ENCODE measurements at regions not wholly inside any gene's neighbourhood (a gene's known extent, or its start where the extent isn't known, plus 50 kb on each side); places are given as distances from the start of the nearest gene placed in this dataset.

DNA sequence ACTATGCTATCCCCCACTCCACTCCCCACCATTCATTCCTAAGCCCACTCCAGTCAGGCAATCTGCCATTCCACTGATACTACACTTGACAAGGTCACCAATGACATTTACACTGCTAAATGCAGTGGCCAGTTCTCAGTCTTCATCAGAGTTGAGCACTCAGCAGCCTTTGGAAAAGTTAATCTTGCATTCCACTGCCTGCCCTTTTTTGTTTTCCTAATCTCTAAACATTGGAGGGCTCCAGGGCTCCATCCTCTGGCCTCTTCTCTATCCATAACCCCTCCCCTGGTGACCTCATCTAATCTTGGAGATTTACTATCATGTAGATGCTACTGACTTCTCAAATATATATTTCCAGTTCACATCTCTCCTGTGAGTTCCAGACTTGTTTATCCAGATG, 70.9 kb upstream of the S1PR1 start:
- no peak overlapping the region for H3K4me3 ChIP-seq (ENCODE audit: low read depth, low read length)
- TF ChIP-seq, protein P1, sequence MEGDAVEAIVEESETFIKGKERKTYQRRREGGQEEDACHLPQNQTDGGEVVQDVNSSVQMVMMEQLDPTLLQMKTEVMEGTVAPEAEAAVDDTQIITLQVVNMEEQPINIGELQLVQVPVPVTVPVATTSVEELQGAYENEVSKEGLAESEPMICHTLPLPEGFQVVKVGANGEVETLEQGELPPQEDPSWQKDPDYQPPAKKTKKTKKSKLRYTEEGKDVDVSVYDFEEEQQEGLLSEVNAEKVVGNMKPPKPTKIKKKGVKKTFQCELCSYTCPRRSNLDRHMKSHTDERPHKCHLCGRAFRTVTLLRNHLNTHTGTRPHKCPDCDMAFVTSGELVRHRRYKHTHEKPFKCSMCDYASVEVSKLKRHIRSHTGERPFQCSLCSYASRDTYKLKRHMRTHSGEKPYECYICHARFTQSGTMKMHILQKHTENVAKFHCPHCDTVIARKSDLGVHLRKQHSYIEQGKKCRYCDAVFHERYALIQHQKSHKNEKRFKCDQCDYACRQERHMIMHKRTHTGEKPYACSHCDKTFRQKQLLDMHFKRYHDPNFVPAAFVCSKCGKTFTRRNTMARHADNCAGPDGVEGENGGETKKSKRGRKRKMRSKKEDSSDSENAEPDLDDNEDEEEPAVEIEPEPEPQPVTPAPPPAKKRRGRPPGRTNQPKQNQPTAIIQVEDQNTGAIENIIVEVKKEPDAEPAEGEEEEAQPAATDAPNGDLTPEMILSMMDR (IDR thresholded peaks at IDR 0.05; ENCODE audit: low read depth, low read length, missing control alignments), result no peak
- no peak for DNase-seq (ENCODE audit: low read depth)

DNA sequence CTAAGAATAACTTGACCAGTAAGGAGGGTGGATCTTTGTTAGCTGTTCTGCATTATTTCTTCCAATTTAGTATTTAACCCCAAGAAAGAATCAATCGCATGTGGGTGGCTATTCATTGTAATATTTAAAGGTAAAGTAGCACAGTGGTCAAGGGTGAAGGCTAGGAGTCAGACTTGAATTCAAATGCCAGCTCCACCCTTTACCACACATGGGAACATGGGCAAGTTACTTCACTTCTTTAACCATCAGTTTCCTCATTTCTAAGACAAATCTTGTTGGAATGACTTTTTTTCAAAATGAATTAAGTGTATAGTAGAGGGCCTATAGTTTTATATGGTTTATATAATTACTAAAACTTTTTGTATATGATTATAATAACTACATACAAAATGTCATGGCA, 71.3 kb upstream of the S1PR1 start:
- H3K4me3 ChIP-seq (ENCODE audit: low read depth, low read length), result no peak overlapping the region
- DNase-seq (ENCODE audit: low read depth), result no peak
- TF ChIP-seq, protein P1 (IDR thresholded peaks at IDR 0.05; ENCODE audit: low read depth, low read length, missing control alignments), result no peak

DNA sequence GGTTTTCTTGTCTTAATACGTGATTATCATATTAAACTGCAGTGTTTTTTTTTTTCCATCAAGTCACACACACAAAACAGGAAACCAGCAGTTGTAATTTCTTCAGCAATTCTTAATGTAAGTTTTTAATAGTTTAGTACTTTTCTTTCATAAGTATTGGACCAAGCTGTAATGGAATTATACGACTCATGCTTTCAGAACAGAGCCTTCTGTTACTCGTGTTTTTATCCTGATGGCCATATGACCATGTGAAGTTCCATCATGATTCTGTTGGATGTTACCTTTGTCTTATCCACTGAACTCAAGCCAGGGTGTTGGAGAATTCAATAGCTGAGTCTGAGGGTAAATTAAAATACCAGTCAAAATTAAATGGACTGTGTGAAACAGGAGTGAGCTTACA, 72.0 kb upstream of the S1PR1 start:
- DNase-seq (ENCODE audit: low read depth), result no peak
- TF ChIP-seq, protein P1 (IDR thresholded peaks at IDR 0.05; ENCODE audit: low read depth, low read length, missing control alignments), result no peak

DNA sequence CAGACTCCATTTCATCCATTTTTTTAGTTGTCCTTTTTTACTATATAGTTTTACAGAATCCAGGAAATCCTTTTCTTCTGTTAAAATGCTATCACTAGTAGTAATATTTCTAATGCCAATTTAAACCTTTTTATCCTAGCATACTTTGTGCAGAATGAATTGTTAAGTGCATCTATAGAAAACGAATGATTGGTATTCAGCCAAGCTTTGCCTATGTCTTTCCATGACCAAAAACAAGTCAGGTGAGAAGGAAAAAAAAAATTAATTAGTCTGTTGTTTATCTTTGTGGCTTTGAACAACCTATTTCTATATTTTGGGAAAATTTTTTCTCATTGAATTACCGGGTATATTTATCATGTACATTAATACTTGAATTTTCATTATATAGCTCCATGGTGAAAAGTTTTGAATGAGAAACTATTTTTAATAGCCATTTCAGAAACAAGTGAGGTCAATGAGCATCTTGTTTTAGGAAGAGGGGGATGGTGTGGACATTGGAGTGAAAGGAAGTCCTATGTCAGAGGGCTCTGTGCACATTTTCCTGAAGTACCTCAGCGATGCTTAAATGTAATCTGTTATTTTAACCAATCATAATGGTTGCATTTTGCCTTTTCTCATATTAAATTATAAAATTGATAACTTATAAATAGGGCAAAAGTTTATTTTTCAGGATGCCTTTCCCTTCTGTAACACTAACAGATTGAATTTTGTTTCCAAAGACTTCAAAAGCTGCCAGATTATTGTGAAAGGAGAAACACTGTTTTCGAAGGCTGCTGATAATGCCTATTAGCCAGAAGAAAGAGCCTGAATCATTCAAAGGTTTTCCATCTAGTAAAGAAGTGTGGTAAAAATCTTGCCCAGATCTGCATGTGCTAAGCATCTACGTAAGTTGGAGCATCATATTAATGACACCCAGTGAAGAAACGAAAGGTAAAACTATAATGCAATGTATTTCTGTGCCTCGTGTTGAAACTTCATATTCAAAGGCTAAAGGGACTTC, 73.8 kb upstream of the S1PR1 start:
- H3K4me3 ChIP-seq (ENCODE audit: low read depth, low read length), result no peak overlapping the region
- TF ChIP-seq, protein P1 (IDR thresholded peaks at IDR 0.05; ENCODE audit: low read depth, low read length, missing control alignments), result no peak
- no peak for DNase-seq (ENCODE audit: low read depth)

More for the DNA sequence above, 72.0 kb upstream of the S1PR1 start:
- no peak overlapping the region for H3K4me3 ChIP-seq (ENCODE audit: low read depth, low read length)

DNA sequence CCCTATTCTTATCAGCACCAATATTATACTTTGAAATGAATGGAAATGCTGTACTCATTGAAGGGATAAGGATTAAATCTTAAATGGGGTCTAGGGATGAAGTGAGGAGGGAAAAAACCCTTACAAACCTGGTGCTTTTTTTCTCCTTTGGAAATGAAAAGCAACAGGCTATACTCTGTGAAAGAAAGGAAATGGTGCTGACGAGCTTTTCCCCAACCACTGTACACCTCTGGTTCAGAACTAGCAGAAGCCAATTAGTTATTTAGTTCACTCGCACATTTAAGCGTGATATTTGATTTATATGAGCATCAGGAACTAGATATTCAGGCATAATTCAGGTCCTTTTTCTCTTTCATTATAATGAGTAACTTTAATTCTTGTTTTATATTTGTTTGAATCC, 74.5 kb upstream of the S1PR1 start:
- no peak for DNase-seq (ENCODE audit: low read depth)
- TF ChIP-seq, protein P1 (IDR thresholded peaks at IDR 0.05; ENCODE audit: low read depth, low read length, missing control alignments), result no peak
- no peak overlapping the region for H3K4me3 ChIP-seq (ENCODE audit: low read depth, low read length)

DNA sequence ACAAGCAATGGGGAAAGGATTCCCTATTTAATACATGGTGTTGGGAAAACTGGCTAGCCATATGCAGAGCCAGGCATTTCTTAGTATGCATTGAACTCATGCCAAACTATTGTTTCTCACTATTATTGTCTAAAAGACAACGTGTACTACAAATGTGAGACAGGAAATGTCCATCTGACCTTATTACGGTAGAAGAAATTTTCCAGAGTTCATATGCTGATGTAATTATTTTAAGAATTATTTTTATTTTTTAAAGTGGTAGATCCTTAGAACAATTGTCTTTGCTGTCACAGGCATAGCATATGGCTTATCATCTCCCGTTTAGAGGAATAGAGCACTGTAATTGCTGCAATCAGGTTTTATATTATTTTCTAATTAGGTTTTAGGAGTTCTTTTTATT, 75.2 kb upstream of the S1PR1 start:
- no peak for DNase-seq (ENCODE audit: low read depth)
- no peak overlapping the region for H3K4me3 ChIP-seq (ENCODE audit: low read depth, low read length)
- TF ChIP-seq, protein P1 (IDR thresholded peaks at IDR 0.05; ENCODE audit: low read depth, low read length, missing control alignments), result no peak

Data from GM12864 (cell line).